Testis (tissue), 2 donors: ENCODE measurements at regions not wholly inside any gene's neighbourhood (a gene's known extent, or its start where the extent isn't known, plus 50 kb on each side); places are given as distances from the start of the nearest gene placed in this dataset.

ENCODE experiments used
- POLR2A ChIP-seq: fragments of 450-650 bp; IDR thresholded peaks from one replicate; pipeline ENCODE4 v1.6.1; 2017; ENCODE audit warnings: antibody characterized with exemption, mild to moderate bottlenecking, moderate library complexity
- TF ChIP-seq, protein P1 (sequence below), 3 experiments: fragments of 450-650 bp in 2 of 3; fragments of 200-600 bp in 1 of 3; sonication (generic) in 1 of 3; IDR thresholded peaks; one replicate each; pipeline ENCODE4 v1.5.1; 2016 to 2019; ENCODE audit warnings: antibody characterized with exemption in 3 of 3, mild to moderate bottlenecking in 2 of 3, moderate library complexity in 1 of 3

DNA sequence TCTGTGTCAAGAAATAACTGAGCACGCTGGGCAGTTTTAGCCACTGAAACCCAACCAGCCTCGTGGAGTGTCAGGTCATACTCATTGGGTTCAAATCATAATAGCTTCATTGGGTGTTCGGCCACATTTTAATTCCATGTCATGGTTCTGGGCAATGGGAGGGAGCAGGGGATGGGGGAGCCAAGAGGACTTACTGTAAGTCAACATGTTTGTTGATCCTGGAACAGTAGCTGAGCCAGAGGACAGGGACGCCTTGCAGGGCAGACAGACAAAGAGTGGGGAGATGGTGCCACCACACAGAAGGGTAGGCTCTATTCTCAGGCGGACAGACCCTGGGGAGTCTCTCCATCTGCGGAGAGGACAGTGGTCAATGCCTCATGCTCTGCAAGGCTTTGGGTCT is 161.1 kb downstream of the ZBTB18 start:
- TF ChIP-seq, protein P1, sequence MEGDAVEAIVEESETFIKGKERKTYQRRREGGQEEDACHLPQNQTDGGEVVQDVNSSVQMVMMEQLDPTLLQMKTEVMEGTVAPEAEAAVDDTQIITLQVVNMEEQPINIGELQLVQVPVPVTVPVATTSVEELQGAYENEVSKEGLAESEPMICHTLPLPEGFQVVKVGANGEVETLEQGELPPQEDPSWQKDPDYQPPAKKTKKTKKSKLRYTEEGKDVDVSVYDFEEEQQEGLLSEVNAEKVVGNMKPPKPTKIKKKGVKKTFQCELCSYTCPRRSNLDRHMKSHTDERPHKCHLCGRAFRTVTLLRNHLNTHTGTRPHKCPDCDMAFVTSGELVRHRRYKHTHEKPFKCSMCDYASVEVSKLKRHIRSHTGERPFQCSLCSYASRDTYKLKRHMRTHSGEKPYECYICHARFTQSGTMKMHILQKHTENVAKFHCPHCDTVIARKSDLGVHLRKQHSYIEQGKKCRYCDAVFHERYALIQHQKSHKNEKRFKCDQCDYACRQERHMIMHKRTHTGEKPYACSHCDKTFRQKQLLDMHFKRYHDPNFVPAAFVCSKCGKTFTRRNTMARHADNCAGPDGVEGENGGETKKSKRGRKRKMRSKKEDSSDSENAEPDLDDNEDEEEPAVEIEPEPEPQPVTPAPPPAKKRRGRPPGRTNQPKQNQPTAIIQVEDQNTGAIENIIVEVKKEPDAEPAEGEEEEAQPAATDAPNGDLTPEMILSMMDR (IDR thresholded peaks at IDR 0.05): no peak
- TF ChIP-seq POLR2A: no peak
